Right lobe of liver (tissue), 4 donors: ENCODE measurements at regions not wholly inside any gene's neighbourhood (a gene's known extent, or its start where the extent isn't known, plus 50 kb on each side); places are given as distances from the start of the nearest gene placed in this dataset.

Experiments used
- POLR2A ChIP-seq: fragments of 450-650 bp; IDR thresholded peaks from one replicate; pipeline ENCODE4 v1.6.1; 2017; ENCODE audit warnings: antibody characterized with exemption, mild to moderate bottlenecking
- TF ChIP-seq, protein P1 (sequence below), 4 donors: fragments of 200-600 bp in 3 of 4; fragments of 450-650 bp in 1 of 4; IDR thresholded peaks; one replicate each; pipeline versions ENCODE4 v1.5.1 to v1.8.0; 2016 to 2022; ENCODE audit warnings: antibody characterized with exemption in 4 of 4, mild to moderate bottlenecking in 2 of 4
- donor health status: DM: no; HTN: no; CAD: no.
- donor health status: DM: no; HTN: no; CAD: no.
- donor health status: DM: no; HTN: yes; CAD: no.

- TF ChIP-seq, protein P1, sequence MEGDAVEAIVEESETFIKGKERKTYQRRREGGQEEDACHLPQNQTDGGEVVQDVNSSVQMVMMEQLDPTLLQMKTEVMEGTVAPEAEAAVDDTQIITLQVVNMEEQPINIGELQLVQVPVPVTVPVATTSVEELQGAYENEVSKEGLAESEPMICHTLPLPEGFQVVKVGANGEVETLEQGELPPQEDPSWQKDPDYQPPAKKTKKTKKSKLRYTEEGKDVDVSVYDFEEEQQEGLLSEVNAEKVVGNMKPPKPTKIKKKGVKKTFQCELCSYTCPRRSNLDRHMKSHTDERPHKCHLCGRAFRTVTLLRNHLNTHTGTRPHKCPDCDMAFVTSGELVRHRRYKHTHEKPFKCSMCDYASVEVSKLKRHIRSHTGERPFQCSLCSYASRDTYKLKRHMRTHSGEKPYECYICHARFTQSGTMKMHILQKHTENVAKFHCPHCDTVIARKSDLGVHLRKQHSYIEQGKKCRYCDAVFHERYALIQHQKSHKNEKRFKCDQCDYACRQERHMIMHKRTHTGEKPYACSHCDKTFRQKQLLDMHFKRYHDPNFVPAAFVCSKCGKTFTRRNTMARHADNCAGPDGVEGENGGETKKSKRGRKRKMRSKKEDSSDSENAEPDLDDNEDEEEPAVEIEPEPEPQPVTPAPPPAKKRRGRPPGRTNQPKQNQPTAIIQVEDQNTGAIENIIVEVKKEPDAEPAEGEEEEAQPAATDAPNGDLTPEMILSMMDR (IDR thresholded peaks at IDR 0.05) = no peak
- no peak for TF ChIP-seq POLR2A
These were observed 66.7 kb upstream of the GATA2 start for GRCh38 chr3:128559486-128560225.
